ENCODE measurements at regions not wholly inside any gene's neighbourhood (a gene's known extent, or its start where the extent isn't known, plus 50 kb on each side); places are given as distances from the start of the nearest gene placed in this dataset.

- Histone ChIP-seq H3K79me1 (ENCODE audit: low read depth, low read length) (no peaks in the 10 kb centered on the region), H3K36me3 (ENCODE audit: control insufficient read depth in 2 of 4, insufficient read depth in 4 of 4, low read length in 3 of 4) (no peaks in the 10 kb centered on the region; a peak in 1 of 8 replicates), H3K14ac (ENCODE audit: insufficient read length) (no peak overlapping the region), H3K79me2 (ENCODE audit: control insufficient read depth in 1 of 2, insufficient read depth in 2 of 2, low read length in 2 of 2) (no peaks in the 10 kb centered on the region), H2BK12ac (ENCODE audit: low read depth, low read length) (no peak overlapping the region), H4K20me1 (replicated peaks in 1 of 2; ENCODE audit: control insufficient read depth in 1 of 2, insufficient read depth in 2 of 2, low read length in 2 of 2) (no peaks in the 10 kb centered on the region), H3K4me2 (ENCODE audit: insufficient read depth in 1 of 2, low read depth in 2 of 2, low read length in 2 of 2) (no peak overlapping the region), H3K9ac (replicated peaks in 1 of 4; ENCODE audit: extremely low read depth in 1 of 4, low read depth in 3 of 4, low read length in 3 of 4) (no peak overlapping the region), H2BK15ac (ENCODE audit: low read length) (no peak overlapping the region), H2AK5ac (ENCODE audit: low read depth, low read length) (no peak overlapping the region), H3K27ac (ENCODE audit: low read depth, low read length) (no peak overlapping the region), H3K18ac (ENCODE audit: extremely low read depth, low read length) (no peak overlapping the region), H3K27me3 (replicated peaks in 1 of 4; ENCODE audit: control insufficient read depth in 3 of 4, extremely low read depth in 1 of 4, insufficient read depth in 3 of 4, low read length in 3 of 4) (peaks cover 0 to 12% (median 2%) of the 10 kb centered on the region in 4 experiments; a peak in 5 of 7 replicates), H3K4me3 (ENCODE audit: extremely low read depth in 1 of 4, insufficient read depth in 2 of 4, low read depth in 3 of 4, low read length in 4 of 4) (no peak overlapping the region), H4K5ac (ENCODE audit: insufficient read length, low read depth, low read length) (no peak overlapping the region), H3K4ac (replicated peaks; ENCODE audit: insufficient read length, low read depth, low read length) (no peak overlapping the region), H2BK20ac (ENCODE audit: low read length) (no peak overlapping the region), H3K56ac (replicated peaks; ENCODE audit: insufficient read length, low read depth, low read length) (no peak overlapping the region), H2BK5ac (ENCODE audit: low read depth, low read length) (no peak overlapping the region), H3K9me3 (ENCODE audit: insufficient read depth in 2 of 2, low read depth in 1 of 2, low read length in 1 of 2) (no peaks in the 10 kb centered on the region), H4K8ac (ENCODE audit: extremely low read depth, insufficient read depth, low read length) (no peak overlapping the region), H2BK120ac (replicated peaks; ENCODE audit: low read depth, low read length) (no peak overlapping the region), H2AFZ (ENCODE audit: low read length) (no peak overlapping the region), H3K23ac (ENCODE audit: insufficient read length) (no peak overlapping the region), H3K4me1 (replicated peaks in 1 of 4; ENCODE audit: control insufficient read depth in 3 of 4, insufficient read depth in 4 of 4, low read length in 3 of 4) (peaks cover 0 to 5% (median 2%) of the 10 kb centered on the region in 4 experiments; a peak in 3 of 7 replicates), H3K23me2 (ENCODE audit: low read depth, low read length) (no peaks in the 10 kb centered on the region), H4K91ac (replicated peaks; ENCODE audit: insufficient read length, low read length) (no peak overlapping the region)
- DNase-seq (ENCODE audit: low read depth in 1 of 2, low spot score in 2 of 2) (no peak), FAIRE-seq (no peak)
- ChIA-PET CTCF (ENCODE audit: partially characterized antibody) (interaction anchor here (1.3 kb wide), 1 partner anchor 11 kb away, joined by 3 read pairs; no protein-coding TSS in a partner anchor), POLR2A (ENCODE audit: partially characterized antibody) (no interaction called here)
- 95% methylated on average over 3 of the region's 3 CpGs; no CpG with 5 or more reads in 1 of the 2 experiments for WGBS, 2 experiments (ENCODE audit: extremely low coverage in 1 of 2, insufficient coverage in 1 of 2, insufficient read length in 1 of 2, insufficient replicate concordance in 2 of 2, low coverage in 1 of 2, low lambda C conversion rate in 2 of 2, missing lambda C conversion rate in 1 of 2)
- TF ChIP-seq CEBPB (IDR thresholded peaks at IDR 0.05; ENCODE audit: low read depth, low read length) (no peak), NANOG (IDR thresholded peaks at IDR 0.05; ENCODE audit: insufficient read depth, low read depth, low read length, poor library complexity, severe bottlenecking) (no peak), MAFK (IDR thresholded peaks at IDR 0.05; ENCODE audit: low read depth, low read length) (no peak), KDM1A (IDR thresholded peaks at IDR 0.05; ENCODE audit: borderline replicate concordance, low read length) (no peak), CREB1 (IDR thresholded peaks at IDR 0.05) (no peak), EP300 (IDR thresholded peaks at IDR 0.05; ENCODE audit: borderline replicate concordance in 1 of 2, low read depth in 2 of 2, low read length in 2 of 2) (no peak), PHF8 (conservative IDR thresholded peaks at IDR 0.05; ENCODE audit: low read depth, low read length) (no peak), BRCA1 (IDR thresholded peaks at IDR 0.05; ENCODE audit: low read depth, low read length) (no peak), ASH2L (IDR thresholded peaks at IDR 0.05; ENCODE audit: low read length) (no peak), YY1 (IDR thresholded peaks at IDR 0.05; ENCODE audit: low read depth, low read length) (no peak), TAF7 (optimal IDR thresholded peaks at IDR 0.05; ENCODE audit: borderline replicate concordance, low read depth, low read length) (no peak), RXRA (IDR thresholded peaks at IDR 0.05; ENCODE audit: insufficient read depth, low read depth, low read length) (no peak), KDM5A (IDR thresholded peaks at IDR 0.05; ENCODE audit: low read length) (no peak), BCL11A (IDR thresholded peaks at IDR 0.05; ENCODE audit: low read depth in 2 of 2, low read length in 2 of 2) (no peak), RBBP5 (IDR thresholded peaks at IDR 0.05; ENCODE audit: borderline replicate concordance, low read depth, low read length) (no peak)
Measured at GRCh38 chr4:14225688-14226207, 598.2 kb upstream of the BOD1L1 start.

Data from H1 (cell line).